ENCODE measurements at regions not wholly inside any gene's neighbourhood (a gene's known extent, or its start where the extent isn't known, plus 50 kb on each side); places are given as distances from the start of the nearest gene placed in this dataset.
"Not testable (repeated sequence)": the region's sequence is repeated elsewhere in the genome, so short reads cannot be mapped to it uniquely, and the experiment has no call there.

DNA sequence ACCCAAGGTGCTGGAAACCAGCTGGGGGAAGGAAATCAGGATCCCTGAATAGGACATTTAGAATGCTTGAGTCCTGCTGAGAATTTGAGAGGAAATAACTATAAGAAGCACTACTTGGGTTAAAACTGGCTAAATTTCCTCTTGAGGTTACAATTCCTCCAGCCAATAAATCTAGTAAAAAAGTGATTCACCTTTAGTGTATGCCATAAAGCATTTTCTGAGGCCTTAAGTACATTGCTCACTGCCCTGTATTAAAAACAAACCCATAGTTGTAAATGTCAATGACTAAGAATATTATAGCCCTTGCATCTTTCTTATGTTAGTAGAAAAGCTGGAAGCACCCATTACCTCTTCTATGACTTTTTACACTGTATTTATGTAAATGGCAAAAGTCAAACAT is 634.7 kb upstream of the ARRDC3 start:
- H3K27me3 ChIP-seq (replicated peaks in 1 of 7), result no peaks in the 10 kb centered on the region
- no peak overlapping the region for H3K27ac ChIP-seq
- H3K4me1 ChIP-seq, result no peaks in the 10 kb centered on the region
- no peak for DNase-seq
- no peak for TF ChIP-seq POLR2AphosphoS5 (IDR thresholded peaks at IDR 0.05)
- TF ChIP-seq, protein P1, sequence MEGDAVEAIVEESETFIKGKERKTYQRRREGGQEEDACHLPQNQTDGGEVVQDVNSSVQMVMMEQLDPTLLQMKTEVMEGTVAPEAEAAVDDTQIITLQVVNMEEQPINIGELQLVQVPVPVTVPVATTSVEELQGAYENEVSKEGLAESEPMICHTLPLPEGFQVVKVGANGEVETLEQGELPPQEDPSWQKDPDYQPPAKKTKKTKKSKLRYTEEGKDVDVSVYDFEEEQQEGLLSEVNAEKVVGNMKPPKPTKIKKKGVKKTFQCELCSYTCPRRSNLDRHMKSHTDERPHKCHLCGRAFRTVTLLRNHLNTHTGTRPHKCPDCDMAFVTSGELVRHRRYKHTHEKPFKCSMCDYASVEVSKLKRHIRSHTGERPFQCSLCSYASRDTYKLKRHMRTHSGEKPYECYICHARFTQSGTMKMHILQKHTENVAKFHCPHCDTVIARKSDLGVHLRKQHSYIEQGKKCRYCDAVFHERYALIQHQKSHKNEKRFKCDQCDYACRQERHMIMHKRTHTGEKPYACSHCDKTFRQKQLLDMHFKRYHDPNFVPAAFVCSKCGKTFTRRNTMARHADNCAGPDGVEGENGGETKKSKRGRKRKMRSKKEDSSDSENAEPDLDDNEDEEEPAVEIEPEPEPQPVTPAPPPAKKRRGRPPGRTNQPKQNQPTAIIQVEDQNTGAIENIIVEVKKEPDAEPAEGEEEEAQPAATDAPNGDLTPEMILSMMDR (IDR thresholded peaks at IDR 0.05 in 8 of 11, conservative IDR thresholded peaks at IDR 0.05 in 3 of 11), result no peak
- TF ChIP-seq POLR2A (IDR thresholded peaks at IDR 0.05), result no peak
- no peak overlapping the region for H3K4me3 ChIP-seq
- no peaks in the 10 kb centered on the region for H3K36me3 ChIP-seq
- H3K9me3 ChIP-seq, result peaks cover 0 to 4% (median 0%) of the 10 kb centered on the region in 8 donors
- intact Hi-C loops (cut with DNase I; ENCODE audit: low total_unique reads), result no loop called here

DNA sequence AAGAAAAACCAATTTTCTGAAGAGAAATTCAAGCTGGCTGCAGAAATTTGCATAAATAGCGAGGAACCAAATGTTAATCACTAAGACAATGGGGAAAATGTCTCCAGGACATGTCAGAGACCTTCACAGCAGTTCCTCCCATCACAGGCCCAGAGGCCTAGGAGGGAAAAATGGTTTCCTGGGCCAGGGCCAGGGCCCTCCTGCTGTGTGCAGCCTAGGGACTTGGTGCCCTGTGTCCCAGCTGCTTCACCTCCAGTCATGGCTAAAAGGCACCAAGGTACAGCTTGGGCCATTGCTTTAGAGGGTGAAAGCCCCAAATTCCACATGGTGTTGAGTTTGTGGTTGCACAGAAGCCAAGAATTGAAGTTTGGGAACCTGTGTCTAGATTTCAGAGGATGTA is 628.7 kb upstream of the ARRDC3 start:
- H3K27me3 ChIP-seq (replicated peaks in 1 of 7); H3K36me3 ChIP-seq; H3K4me3 ChIP-seq; intact Hi-C loops (cut with DNase I; ENCODE audit: low total_unique reads); H3K27ac ChIP-seq; DNase-seq; H3K4me1 ChIP-seq: not testable (repeated sequence)
- H3K9me3 ChIP-seq, result peaks cover 0 to 15% (median 10%) of the 10 kb centered on the region in 8 donors
- WGBS, 5 donors, result 52 to 67% (median 61%) methylated on average over 1 of the region's 1 CpG

DNA sequence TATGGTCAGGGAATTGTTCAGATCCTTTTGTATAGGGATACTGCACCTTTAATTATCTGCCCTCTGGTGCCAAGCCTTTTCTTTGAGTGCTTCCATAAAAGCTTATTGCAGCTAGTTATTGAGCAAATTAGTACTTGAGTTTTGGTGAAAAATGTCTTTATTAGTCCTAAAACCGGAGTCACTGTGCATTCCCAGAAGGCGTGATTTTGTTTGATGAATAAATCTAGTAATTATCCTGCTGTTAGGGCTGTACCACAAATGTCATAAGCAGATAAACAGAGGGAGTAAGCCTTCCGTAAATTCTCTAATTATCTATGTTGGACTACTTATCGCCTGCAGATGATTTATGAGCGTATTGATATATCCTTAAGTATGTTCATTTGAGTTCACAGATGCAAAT is 620.7 kb upstream of the ARRDC3 start:
- DNase-seq, result no peak
- Histone ChIP-seq H3K36me3 (no peaks in the 10 kb centered on the region), H3K27ac (no peak overlapping the region), H3K9me3 (no peaks in the 10 kb centered on the region), H3K27me3 (replicated peaks in 1 of 7) (no peaks in the 10 kb centered on the region), H3K4me1 (no peaks in the 10 kb centered on the region), H3K4me3 (no peak overlapping the region)
- TF ChIP-seq, protein P1 (IDR thresholded peaks at IDR 0.05 in 8 of 11, conservative IDR thresholded peaks at IDR 0.05 in 3 of 11), result no peak
- TF ChIP-seq POLR2A (IDR thresholded peaks at IDR 0.05) (no peak), POLR2AphosphoS5 (IDR thresholded peaks at IDR 0.05) (no peak)
- WGBS, 5 donors, result 78 to 91% (median 87%) methylated on average over 5 of the region's 5 CpGs
- intact Hi-C loops (cut with DNase I; ENCODE audit: low total_unique reads), result no loop called here

DNA sequence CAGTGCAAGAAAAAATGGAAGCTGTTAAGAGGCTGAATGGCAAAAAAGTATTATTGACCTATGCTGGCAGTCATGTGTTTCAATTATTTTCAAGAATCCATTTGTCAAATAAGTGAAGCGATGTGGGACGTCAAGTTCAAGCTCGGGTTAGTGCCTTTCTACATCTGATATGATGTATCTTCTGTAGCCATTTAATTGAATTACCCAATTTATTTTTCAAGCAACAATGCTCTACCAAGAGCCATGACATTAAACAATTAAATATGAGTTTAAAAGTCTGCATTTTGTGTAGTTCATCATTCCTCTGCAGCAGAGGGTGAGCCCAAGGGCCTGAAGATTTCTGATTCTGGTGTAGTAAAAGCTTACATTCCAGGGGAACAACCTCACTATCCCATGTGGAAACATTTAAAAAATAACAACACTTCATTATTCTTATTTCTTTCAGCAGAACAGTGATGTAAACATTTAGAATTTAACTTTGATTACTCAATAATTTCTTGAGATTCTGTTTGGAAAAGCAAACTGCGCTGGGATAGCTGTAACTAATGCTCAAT is 619.7 kb upstream of the ARRDC3 start:
- Histone ChIP-seq H3K36me3 (no peaks in the 10 kb centered on the region), H3K4me1 (no peaks in the 10 kb centered on the region), H3K27me3 (replicated peaks in 1 of 7) (no peaks in the 10 kb centered on the region), H3K4me3 (no peak overlapping the region), H3K27ac (no peak overlapping the region), H3K9me3 (no peaks in the 10 kb centered on the region)
- TF ChIP-seq POLR2A (IDR thresholded peaks at IDR 0.05) (no peak), POLR2AphosphoS5 (IDR thresholded peaks at IDR 0.05) (no peak)
- TF ChIP-seq, protein P1 (IDR thresholded peaks at IDR 0.05 in 8 of 11, conservative IDR thresholded peaks at IDR 0.05 in 3 of 11), result no peak
- intact Hi-C loops (cut with DNase I; ENCODE audit: low total_unique reads), result no loop called here
- WGBS, 5 donors, result 83 to 96% (median 87%) methylated on average over 4 of the region's 4 CpGs
- no peak for DNase-seq

DNA sequence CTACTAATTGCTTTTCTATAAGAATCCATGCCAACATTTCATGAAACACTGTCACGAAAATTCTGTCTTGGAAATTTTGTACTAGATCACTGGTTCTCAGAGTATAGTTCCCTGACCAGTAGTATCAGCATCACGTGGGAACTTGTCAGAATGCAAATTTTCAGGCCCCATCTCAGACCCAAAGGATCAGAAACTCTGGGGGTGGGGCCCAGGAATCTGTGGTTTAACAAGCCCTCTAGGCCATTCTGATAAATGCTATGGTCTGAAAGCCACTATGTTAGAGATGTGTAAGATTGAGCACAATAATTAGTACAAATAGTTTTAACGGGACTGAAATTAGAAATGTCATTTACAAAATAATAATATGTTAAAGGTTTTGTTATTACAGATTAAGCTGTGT is 615.7 kb upstream of the ARRDC3 start:
- TF ChIP-seq, protein P1 (IDR thresholded peaks at IDR 0.05 in 8 of 11, conservative IDR thresholded peaks at IDR 0.05 in 3 of 11), result no peak
- TF ChIP-seq POLR2A (IDR thresholded peaks at IDR 0.05) (no peak), POLR2AphosphoS5 (IDR thresholded peaks at IDR 0.05) (no peak)
- H3K4me1 ChIP-seq, result no peaks in the 10 kb centered on the region
- H3K27me3 ChIP-seq (replicated peaks in 1 of 7), result no peaks in the 10 kb centered on the region
- WGBS, 5 donors, result 61 to 68% (median 67%) methylated on average over 3 of the region's 3 CpGs
- intact Hi-C loops (cut with DNase I; ENCODE audit: low total_unique reads), result no loop called here
- no peak for DNase-seq
- H3K4me3 ChIP-seq, result no peak overlapping the region
- H3K9me3 ChIP-seq, result no peaks in the 10 kb centered on the region
- H3K36me3 ChIP-seq, result no peaks in the 10 kb centered on the region
- no peak overlapping the region for H3K27ac ChIP-seq

Data from spleen (tissue), 11 donors.